GM19468 (cell line): ENCODE measurements at regions not wholly inside any gene's neighbourhood (a gene's known extent, or its start where the extent isn't known, plus 50 kb on each side); places are given as distances from the start of the nearest gene placed in this dataset.

Source experiments
- ATAC-seq: cut with Tn5 transposase; IDR thresholded peaks from one replicate; pipeline ENCODE4 v1.9.1; 2021; ENCODE audit warnings: mild to moderate bottlenecking, moderate library complexity, moderate number of reproducible peaks; ENCODE audit not compliant: unreplicated experiment; ENCODE audit errors: extremely low read depth

GRCh38 chr20:7571521-7572055 lies 368.7 kb downstream of the HAO1 start:
- ATAC-seq: no peak

- no peak for ATAC-seq
Observed at GRCh38 chr20:7579888-7580287, 360.4 kb downstream of the HAO1 start.

GRCh38 chr20:7585126-7585679 lies 355.1 kb downstream of the HAO1 start:
- no peak for ATAC-seq

GRCh38 chr20:7586481-7586880 lies 353.8 kb downstream of the HAO1 start:
- ATAC-seq: no peak

- ATAC-seq: no peak
Observed at GRCh38 chr20:7589164-7589563, 351.1 kb downstream of the HAO1 start.

- ATAC-seq: no peak
Observed at GRCh38 chr20:7596541-7596940, 343.7 kb downstream of the HAO1 start.

- no peak for ATAC-seq
Observed at GRCh38 chr20:7601431-7601830, 338.8 kb downstream of the HAO1 start.

GRCh38 chr20:7606941-7607340 lies 333.3 kb downstream of the HAO1 start:
- ATAC-seq: no peak

GRCh38 chr20:7608250-7608649 lies 332.0 kb downstream of the HAO1 start:
- no peak for ATAC-seq

- no peak for ATAC-seq
Observed at GRCh38 chr20:7609251-7609650, 331.0 kb downstream of the HAO1 start.

GRCh38 chr20:7610681-7611080 lies 329.6 kb downstream of the HAO1 start:
- no peak for ATAC-seq

GRCh38 chr20:7617797-7618196 lies 322.5 kb downstream of the HAO1 start:
- no peak for ATAC-seq

GRCh38 chr20:7622399-7622961 lies 317.8 kb downstream of the HAO1 start:
- ATAC-seq: no peak

- ATAC-seq: no peak
Observed at GRCh38 chr20:7624886-7625285, 315.4 kb downstream of the HAO1 start.

GRCh38 chr20:7627734-7628663 lies 312.3 kb downstream of the HAO1 start:
- no peak for ATAC-seq

GRCh38 chr20:7629880-7630279 lies 310.4 kb downstream of the HAO1 start:
- no peak for ATAC-seq

GRCh38 chr20:7637184-7637583 lies 303.1 kb downstream of the HAO1 start:
- no peak for ATAC-seq

- ATAC-seq: no peak
Observed at GRCh38 chr20:7650086-7650879, 290.0 kb downstream of the HAO1 start.

GRCh38 chr20:7654231-7654630 lies 286.0 kb downstream of the HAO1 start:
- ATAC-seq: no peak

- ATAC-seq: no peak
Observed at GRCh38 chr20:7656687-7657467, 283.4 kb downstream of the HAO1 start.
